SK-N-SH treated with all-trans-retinoic acid at 6 μM for 48 hours (cell line): ENCODE measurements at regions not wholly inside any gene's neighbourhood (a gene's known extent, or its start where the extent isn't known, plus 50 kb on each side); places are given as distances from the start of the nearest gene placed in this dataset.
A peak's percentile ranks its signal among the peaks of the same experiment; 100 is the strongest.

Source experiments
- ATAC-seq: fragments of 200-7000 bp; cut with Tn5 transposase; 3 replicates; pipeline ENCODE4 v1.9.1; 2020; ENCODE audit warnings: mild to moderate bottlenecking, moderate library complexity
- ARNTL ChIP-seq: fragments of 450-650 bp; formaldehyde crosslinking; IDR thresholded peaks from 2 replicates; pipeline ENCODE4 v1.5.0; 2020; ENCODE audit warnings: low read depth, mild to moderate bottlenecking, moderate library complexity, borderline replicate concordance
- BACH2 ChIP-seq: fragments of 250-450 bp; sonication (Bioruptor Pico); IDR thresholded peaks from 2 replicates; pipeline ENCODE4 v1.9.0; 2021; ENCODE audit warnings: mild to moderate bottlenecking, borderline replicate concordance
- CSDC2 ChIP-seq: fragments of 250-450 bp; sonication (Bioruptor Pico); IDR thresholded peaks from 2 replicates; pipeline ENCODE4 v1.5.0; 2020; ENCODE audit warnings: mild to moderate bottlenecking, moderate library complexity
- ESRRG ChIP-seq: fragments of 250-450 bp; sonication (Bioruptor Pico); IDR thresholded peaks from 2 replicates; pipeline ENCODE4 v1.6.1; 2021; ENCODE audit warnings: mild to moderate bottlenecking
- OSR1 ChIP-seq: fragments of 250-450 bp; sonication (Bioruptor Pico); IDR thresholded peaks from 2 replicates; pipeline ENCODE4 v1.8.0; 2022; ENCODE audit warnings: moderate library complexity, mild to moderate bottlenecking, inconsistent platforms
- PPARA ChIP-seq: fragments of 250-450 bp; sonication (Bioruptor Pico); IDR thresholded peaks from 2 replicates; pipeline ENCODE4 v1.5.0; 2020; ENCODE audit warnings: mild to moderate bottlenecking, borderline replicate concordance
- SNAI2 ChIP-seq: fragments of 250-450 bp; sonication (Bioruptor Pico); IDR thresholded peaks from 2 replicates; pipeline ENCODE4 v1.5.0; 2020; ENCODE audit warnings: mild to moderate bottlenecking, moderate library complexity
- TCF4 ChIP-seq: fragments of 250-450 bp; sonication (Bioruptor Pico); IDR thresholded peaks from 2 replicates; pipeline ENCODE4 v1.8.0; 2021; ENCODE audit warnings: mild to moderate bottlenecking, moderate library complexity, borderline replicate concordance
- TOX ChIP-seq: fragments of 250-450 bp; sonication (Bioruptor Pico); IDR thresholded peaks from 2 replicates; pipeline ENCODE4 v1.8.0; 2021; ENCODE audit warnings: mild to moderate bottlenecking, moderate library complexity, borderline replicate concordance
- ZC3H10 ChIP-seq: fragments of 250-450 bp; sonication (Bioruptor Pico); IDR thresholded peaks from 2 replicates; pipeline ENCODE4 v1.5.1; 2021; ENCODE audit warnings: mild to moderate bottlenecking, moderate library complexity
- ZFP30 ChIP-seq: fragments of 450-650 bp; formaldehyde crosslinking; IDR thresholded peaks from 2 replicates; pipeline ENCODE4 v1.5.0; 2022; ENCODE audit warnings: mild to moderate bottlenecking, moderate library complexity
- ZNF565 ChIP-seq: fragments of 450-650 bp; formaldehyde crosslinking; conservative IDR thresholded peaks from 2 replicates; pipeline ENCODE4 v1.5.0; 2020; ENCODE audit warnings: low read depth, mild to moderate bottlenecking, moderate library complexity
- TF ChIP-seq, protein P1 (sequence below): fragments of 250-450 bp; sonication (Bioruptor Pico); IDR thresholded peaks from 2 replicates; pipeline ENCODE4 v1.8.0; 2021; ENCODE audit warnings: low read depth, mild to moderate bottlenecking, moderate library complexity, borderline replicate concordance
- TF ChIP-seq, protein P2 (sequence below): fragments of 250-450 bp; sonication (Bioruptor Pico); IDR thresholded peaks from 2 replicates; pipeline ENCODE4 v1.8.0; 2020; ENCODE audit warnings: mild to moderate bottlenecking, moderate library complexity, borderline replicate concordance
- TF ChIP-seq, protein P3 (sequence below): fragments of 250-450 bp; sonication (Bioruptor Pico); IDR thresholded peaks from 2 replicates; pipeline ENCODE4 v1.5.1; 2021; ENCODE audit warnings: mild to moderate bottlenecking, moderate library complexity
- TF ChIP-seq, protein P4 (sequence below): fragments of 250-450 bp; sonication (Bioruptor Pico); IDR thresholded peaks from 2 replicates; pipeline ENCODE4 v1.5.1; 2020; ENCODE audit warnings: low read depth, mild to moderate bottlenecking, moderate library complexity
- TF ChIP-seq, protein P5 (sequence below): fragments of 250-450 bp; sonication (Bioruptor Pico); IDR thresholded peaks from 2 replicates; pipeline ENCODE4 v1.5.0; 2020; ENCODE audit warnings: mild to moderate bottlenecking, moderate library complexity

DNA sequence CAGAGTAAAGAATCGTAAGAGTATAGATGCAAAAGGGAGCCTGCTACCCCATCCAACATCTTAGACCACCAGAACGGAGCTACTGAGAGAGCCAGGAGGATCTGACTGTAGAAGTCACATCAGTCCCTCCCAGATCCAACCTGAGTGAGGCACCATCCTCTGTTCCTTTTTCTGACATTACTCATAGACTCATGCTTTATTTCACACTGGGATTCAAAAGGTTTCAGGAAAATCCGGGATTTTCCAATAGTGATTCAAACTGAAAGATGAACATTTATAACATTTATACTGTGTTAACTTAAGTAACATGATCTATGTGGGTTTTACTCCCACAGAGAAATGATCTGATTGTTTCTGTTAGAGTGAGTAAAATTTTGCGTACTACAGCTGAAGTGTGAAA lies 868.6 kb upstream of the GJE1 start:
- TF ChIP-seq, protein P1, sequence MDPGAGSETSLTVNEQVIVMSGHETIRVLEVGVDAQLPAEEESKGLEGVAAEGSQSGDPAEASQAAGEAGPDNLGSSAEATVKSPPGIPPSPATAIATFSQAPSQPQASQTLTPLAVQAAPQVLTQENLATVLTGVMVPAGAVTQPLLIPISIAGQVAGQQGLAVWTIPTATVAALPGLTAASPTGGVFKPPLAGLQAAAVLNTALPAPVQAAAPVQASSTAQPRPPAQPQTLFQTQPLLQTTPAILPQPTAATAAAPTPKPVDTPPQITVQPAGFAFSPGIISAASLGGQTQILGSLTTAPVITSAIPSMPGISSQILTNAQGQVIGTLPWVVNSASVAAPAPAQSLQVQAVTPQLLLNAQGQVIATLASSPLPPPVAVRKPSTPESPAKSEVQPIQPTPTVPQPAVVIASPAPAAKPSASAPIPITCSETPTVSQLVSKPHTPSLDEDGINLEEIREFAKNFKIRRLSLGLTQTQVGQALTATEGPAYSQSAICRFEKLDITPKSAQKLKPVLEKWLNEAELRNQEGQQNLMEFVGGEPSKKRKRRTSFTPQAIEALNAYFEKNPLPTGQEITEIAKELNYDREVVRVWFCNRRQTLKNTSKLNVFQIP (CRISPR knock-in tag), result no peak
- peak; percentile 41; the same call in 2 of the 3 replicates for ATAC-seq

DNA sequence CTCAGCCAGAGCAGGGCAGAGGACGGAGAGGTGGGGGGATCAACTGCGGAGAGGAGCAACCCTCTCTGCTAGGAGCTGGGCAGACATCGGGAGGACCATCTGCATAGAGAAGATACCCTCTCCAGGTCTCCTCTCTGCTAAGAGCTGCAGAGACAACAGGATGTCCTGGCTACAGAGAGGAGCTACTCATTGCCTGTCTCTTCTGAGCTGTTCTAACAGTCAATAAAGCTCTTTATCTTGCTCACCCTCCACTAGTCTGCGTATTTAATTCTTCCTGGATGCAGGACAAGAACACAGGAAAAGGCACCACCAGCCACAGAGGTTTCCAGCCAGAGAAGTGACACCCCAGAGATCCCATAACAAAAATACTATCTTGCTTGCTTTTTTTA lies 871.1 kb upstream of the GJE1 start:
- peak; percentile 18; the same call in 1 of the 3 replicates for ATAC-seq
- TF ChIP-seq ARNTL (CRISPR knock-in tag) (no peak), CSDC2 (CRISPR knock-in tag) (no peak), TOX (CRISPR knock-in tag) (no peak), TCF4 (CRISPR knock-in tag) (no peak), OSR1 (CRISPR knock-in tag) (no peak), ZC3H10 (CRISPR knock-in tag) (no peak), BACH2 (CRISPR knock-in tag) (no peak), ZFP30 (CRISPR knock-in tag) (no peak), SNAI2 (CRISPR knock-in tag) (no peak)
- TF ChIP-seq, protein P2, sequence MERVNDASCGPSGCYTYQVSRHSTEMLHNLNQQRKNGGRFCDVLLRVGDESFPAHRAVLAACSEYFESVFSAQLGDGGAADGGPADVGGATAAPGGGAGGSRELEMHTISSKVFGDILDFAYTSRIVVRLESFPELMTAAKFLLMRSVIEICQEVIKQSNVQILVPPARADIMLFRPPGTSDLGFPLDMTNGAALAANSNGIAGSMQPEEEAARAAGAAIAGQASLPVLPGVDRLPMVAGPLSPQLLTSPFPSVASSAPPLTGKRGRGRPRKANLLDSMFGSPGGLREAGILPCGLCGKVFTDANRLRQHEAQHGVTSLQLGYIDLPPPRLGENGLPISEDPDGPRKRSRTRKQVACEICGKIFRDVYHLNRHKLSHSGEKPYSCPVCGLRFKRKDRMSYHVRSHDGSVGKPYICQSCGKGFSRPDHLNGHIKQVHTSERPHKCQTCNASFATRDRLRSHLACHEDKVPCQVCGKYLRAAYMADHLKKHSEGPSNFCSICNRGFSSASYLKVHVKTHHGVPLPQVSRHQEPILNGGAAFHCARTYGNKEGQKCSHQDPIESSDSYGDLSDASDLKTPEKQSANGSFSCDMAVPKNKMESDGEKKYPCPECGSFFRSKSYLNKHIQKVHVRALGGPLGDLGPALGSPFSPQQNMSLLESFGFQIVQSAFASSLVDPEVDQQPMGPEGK (CRISPR knock-in tag), result no peak
- TF ChIP-seq, protein P1 (CRISPR knock-in tag), result no peak
- TF ChIP-seq, protein P3, sequence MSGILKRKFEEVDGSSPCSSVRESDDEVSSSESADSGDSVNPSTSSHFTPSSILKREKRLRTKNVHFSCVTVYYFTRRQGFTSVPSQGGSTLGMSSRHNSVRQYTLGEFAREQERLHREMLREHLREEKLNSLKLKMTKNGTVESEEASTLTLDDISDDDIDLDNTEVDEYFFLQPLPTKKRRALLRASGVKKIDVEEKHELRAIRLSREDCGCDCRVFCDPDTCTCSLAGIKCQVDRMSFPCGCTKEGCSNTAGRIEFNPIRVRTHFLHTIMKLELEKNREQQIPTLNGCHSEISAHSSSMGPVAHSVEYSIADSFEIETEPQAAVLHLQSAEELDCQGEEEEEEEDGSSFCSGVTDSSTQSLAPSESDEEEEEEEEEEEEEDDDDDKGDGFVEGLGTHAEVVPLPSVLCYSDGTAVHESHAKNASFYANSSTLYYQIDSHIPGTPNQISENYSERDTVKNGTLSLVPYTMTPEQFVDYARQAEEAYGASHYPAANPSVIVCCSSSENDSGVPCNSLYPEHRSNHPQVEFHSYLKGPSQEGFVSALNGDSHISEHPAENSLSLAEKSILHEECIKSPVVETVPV (CRISPR knock-in tag), result no peak
- TF ChIP-seq, all 23 proteins: peak for 0

DNA sequence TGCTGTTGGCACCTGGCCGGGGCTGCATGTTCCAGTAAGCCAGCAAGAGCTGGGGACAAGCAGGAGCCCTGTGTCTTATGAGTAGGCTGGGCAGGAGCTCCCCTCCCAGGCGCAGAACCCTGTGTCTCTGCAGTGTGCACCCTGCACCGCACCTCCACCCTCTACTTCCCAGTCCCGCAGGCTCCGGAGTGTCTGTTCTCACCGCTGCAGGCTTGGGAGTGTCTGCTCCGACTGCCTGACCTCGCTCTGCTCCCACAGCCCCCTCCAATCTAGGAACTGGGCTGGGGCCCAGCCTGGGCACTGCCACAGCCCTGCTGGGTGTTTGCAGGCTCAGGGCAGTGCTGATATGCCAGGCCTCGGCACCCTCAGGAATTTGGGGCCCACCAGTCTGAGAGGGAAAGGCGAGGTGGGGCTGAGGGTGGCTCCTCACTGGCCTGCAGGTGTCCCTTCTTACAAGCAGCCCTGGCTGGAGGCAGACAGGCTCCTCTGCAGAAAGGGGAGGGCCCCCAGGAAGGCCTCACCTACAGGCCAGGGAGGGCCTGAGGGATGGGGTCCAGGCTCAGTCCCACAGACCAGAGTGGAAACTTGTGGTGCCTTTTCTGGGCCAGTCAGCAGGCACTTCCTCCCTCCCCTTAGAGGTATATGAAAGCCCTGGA lies 871.6 kb upstream of the GJE1 start:
- peak; percentile 62 for ATAC-seq

More for the DNA sequence above, 871.6 kb upstream of the GJE1 start:
- TF ChIP-seq, protein P1 (CRISPR knock-in tag), result no peak
- TF ChIP-seq, protein P4, sequence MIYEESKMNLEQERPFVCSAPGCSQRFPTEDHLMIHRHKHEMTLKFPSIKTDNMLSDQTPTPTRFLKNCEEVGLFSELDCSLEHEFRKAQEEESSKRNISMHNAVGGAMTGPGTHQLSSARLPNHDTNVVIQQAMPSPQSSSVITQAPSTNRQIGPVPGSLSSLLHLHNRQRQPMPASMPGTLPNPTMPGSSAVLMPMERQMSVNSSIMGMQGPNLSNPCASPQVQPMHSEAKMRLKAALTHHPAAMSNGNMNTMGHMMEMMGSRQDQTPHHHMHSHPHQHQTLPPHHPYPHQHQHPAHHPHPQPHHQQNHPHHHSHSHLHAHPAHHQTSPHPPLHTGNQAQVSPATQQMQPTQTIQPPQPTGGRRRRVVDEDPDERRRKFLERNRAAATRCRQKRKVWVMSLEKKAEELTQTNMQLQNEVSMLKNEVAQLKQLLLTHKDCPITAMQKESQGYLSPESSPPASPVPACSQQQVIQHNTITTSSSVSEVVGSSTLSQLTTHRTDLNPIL (CRISPR knock-in tag), result no peak
- TF ChIP-seq ARNTL (CRISPR knock-in tag) (no peak), TOX (CRISPR knock-in tag) (no peak), PPARA (CRISPR knock-in tag) (no peak), ZNF565 (CRISPR knock-in tag) (no peak), SNAI2 (CRISPR knock-in tag) (no peak), ESRRG (CRISPR knock-in tag) (no peak), CSDC2 (CRISPR knock-in tag) (no peak), OSR1 (CRISPR knock-in tag) (no peak), ZC3H10 (CRISPR knock-in tag) (no peak)
- TF ChIP-seq, protein P5, sequence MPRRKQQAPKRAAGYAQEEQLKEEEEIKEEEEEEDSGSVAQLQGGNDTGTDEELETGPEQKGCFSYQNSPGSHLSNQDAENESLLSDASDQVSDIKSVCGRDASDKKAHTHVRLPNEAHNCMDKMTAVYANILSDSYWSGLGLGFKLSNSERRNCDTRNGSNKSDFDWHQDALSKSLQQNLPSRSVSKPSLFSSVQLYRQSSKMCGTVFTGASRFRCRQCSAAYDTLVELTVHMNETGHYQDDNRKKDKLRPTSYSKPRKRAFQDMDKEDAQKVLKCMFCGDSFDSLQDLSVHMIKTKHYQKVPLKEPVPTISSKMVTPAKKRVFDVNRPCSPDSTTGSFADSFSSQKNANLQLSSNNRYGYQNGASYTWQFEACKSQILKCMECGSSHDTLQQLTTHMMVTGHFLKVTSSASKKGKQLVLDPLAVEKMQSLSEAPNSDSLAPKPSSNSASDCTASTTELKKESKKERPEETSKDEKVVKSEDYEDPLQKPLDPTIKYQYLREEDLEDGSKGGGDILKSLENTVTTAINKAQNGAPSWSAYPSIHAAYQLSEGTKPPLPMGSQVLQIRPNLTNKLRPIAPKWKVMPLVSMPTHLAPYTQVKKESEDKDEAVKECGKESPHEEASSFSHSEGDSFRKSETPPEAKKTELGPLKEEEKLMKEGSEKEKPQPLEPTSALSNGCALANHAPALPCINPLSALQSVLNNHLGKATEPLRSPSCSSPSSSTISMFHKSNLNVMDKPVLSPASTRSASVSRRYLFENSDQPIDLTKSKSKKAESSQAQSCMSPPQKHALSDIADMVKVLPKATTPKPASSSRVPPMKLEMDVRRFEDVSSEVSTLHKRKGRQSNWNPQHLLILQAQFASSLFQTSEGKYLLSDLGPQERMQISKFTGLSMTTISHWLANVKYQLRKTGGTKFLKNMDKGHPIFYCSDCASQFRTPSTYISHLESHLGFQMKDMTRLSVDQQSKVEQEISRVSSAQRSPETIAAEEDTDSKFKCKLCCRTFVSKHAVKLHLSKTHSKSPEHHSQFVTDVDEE (CRISPR knock-in tag), result no peak
- TF ChIP-seq, protein P2 (CRISPR knock-in tag), result no peak
